NT2/D1 (cell line): ENCODE measurements at regions not wholly inside any gene's neighbourhood (a gene's known extent, or its start where the extent isn't known, plus 50 kb on each side); places are given as distances from the start of the nearest gene placed in this dataset.

ENCODE experiments used
- DNase-seq: peaks from one replicate; pipeline ENCODE4 v3.0.0-alpha.2; 2011; ENCODE audit warnings: low read depth, low spot score
- H3K27me3 ChIP-seq: 2 replicates; pipeline ENCODE4 v1.6.0; 2011; ENCODE audit warnings: mild to moderate bottlenecking; ENCODE audit not compliant: insufficient read length, insufficient read depth
- H3K36me3 ChIP-seq: 2 replicates; pipeline ENCODE4 v1.6.1; 2011; ENCODE audit warnings: mild to moderate bottlenecking, low read length, mixed read lengths; ENCODE audit not compliant: insufficient read depth, insufficient read length
- H3K4me1 ChIP-seq: 2 replicates; pipeline ENCODE4 v1.5.1; 2011; ENCODE audit not compliant: insufficient read depth, insufficient read length
- H3K4me3 ChIP-seq: 2 replicates; pipeline ENCODE4 v1.5.1; 2011; ENCODE audit warnings: low read depth; ENCODE audit not compliant: insufficient read length
- H3K9ac ChIP-seq: 2 replicates; pipeline ENCODE4 v1.6.0; 2011; ENCODE audit warnings: low read depth; ENCODE audit not compliant: insufficient read length
- H3K9me3 ChIP-seq: 2 replicates; pipeline ENCODE4 v1.5.1; 2011; ENCODE audit warnings: mild to moderate bottlenecking, low read length; ENCODE audit not compliant: insufficient read depth
- SUZ12 ChIP-seq: IDR thresholded peaks from 2 replicates; pipeline ENCODE4 v1.6.1; 2011; ENCODE audit not compliant: insufficient read length, insufficient read depth; ENCODE audit errors: extremely low read depth
- YY1 ChIP-seq: IDR thresholded peaks from 2 replicates; pipeline ENCODE4 v1.6.1; 2011; ENCODE audit not compliant: insufficient read length, insufficient read depth
- ZNF274 ChIP-seq: IDR thresholded peaks from 2 replicates; pipeline ENCODE4 v1.6.1; 2011; ENCODE audit warnings: mild to moderate bottlenecking, low read depth, low read length

GRCh38 chr4:165602621-165603020 is 223.8 kb downstream of the CPE start:
- no peak for DNase-seq
- H3K9ac ChIP-seq, result no peak overlapping the region
- H3K27me3 ChIP-seq, result no peaks in the 10 kb centered on the region
- no peaks in the 10 kb centered on the region for H3K36me3 ChIP-seq
- no peak overlapping the region for H3K4me3 ChIP-seq
- TF ChIP-seq SUZ12 (no peak), YY1 (no peak), ZNF274 (no peak)
- H3K9me3 ChIP-seq, result no peaks in the 10 kb centered on the region
- no peaks in the 10 kb centered on the region for H3K4me1 ChIP-seq

- no peak for DNase-seq
- Histone ChIP-seq H3K9ac (no peak overlapping the region), H3K4me1 (no peaks in the 10 kb centered on the region), H3K9me3 (no peaks in the 10 kb centered on the region), H3K4me3 (no peak overlapping the region), H3K27me3 (no peaks in the 10 kb centered on the region), H3K36me3 (no peaks in the 10 kb centered on the region)
- TF ChIP-seq SUZ12 (no peak), ZNF274 (no peak), YY1 (no peak)
Observed at GRCh38 chr4:165604181-165604580, 225.4 kb downstream of the CPE start.

GRCh38 chr4:165605811-165606210 is 227.0 kb downstream of the CPE start:
- H3K9me3 ChIP-seq, result no peaks in the 10 kb centered on the region
- no peaks in the 10 kb centered on the region for H3K4me1 ChIP-seq
- H3K9ac ChIP-seq, result no peak overlapping the region
- H3K4me3 ChIP-seq, result no peak overlapping the region
- no peaks in the 10 kb centered on the region for H3K36me3 ChIP-seq
- DNase-seq, result no peak
- no peaks in the 10 kb centered on the region for H3K27me3 ChIP-seq
- TF ChIP-seq YY1 (no peak), ZNF274 (no peak), SUZ12 (no peak)

- TF ChIP-seq ZNF274, result no peak
- no peak for TF ChIP-seq SUZ12
- TF ChIP-seq YY1, result no peak
- DNase-seq, result no peak
- H3K4me3 ChIP-seq, result no peak overlapping the region
- no peaks in the 10 kb centered on the region for H3K27me3 ChIP-seq
- no peak overlapping the region for H3K9ac ChIP-seq
- H3K9me3 ChIP-seq, result no peaks in the 10 kb centered on the region
- H3K4me1 ChIP-seq, result no peaks in the 10 kb centered on the region
- H3K36me3 ChIP-seq, result no peaks in the 10 kb centered on the region
Observed at GRCh38 chr4:165606465-165607205, 227.8 kb downstream of the CPE start.

DNA sequence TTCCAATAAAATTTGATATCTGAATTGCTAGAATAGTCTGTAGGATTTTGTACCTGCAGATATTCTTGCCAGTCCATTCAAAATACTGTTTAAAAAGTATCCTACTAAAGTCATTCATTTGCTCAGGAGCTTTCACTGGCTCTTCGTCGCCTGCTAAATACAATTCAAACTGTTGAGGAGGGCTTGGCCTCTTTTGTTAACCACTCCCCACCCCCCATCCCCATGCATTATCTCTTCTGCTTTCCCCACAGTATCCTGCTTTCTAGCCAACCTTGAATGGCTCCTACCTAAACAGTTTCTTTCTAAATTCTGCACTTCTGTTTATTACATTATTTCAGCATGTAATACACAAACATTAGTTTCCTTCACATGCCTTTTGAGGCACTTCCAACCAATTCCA is 230.8 kb downstream of the CPE start:
- no peak for TF ChIP-seq ZNF274
- TF ChIP-seq YY1, result no peak
- TF ChIP-seq SUZ12, result no peak
- Histone ChIP-seq H3K4me3 (no peak overlapping the region), H3K27me3 (no peaks in the 10 kb centered on the region), H3K36me3 (no peaks in the 10 kb centered on the region), H3K4me1 (no peaks in the 10 kb centered on the region), H3K9me3 (no peaks in the 10 kb centered on the region), H3K9ac (no peak overlapping the region)
- no peak for DNase-seq

GRCh38 chr4:165610679-165611437 is 232.1 kb downstream of the CPE start:
- no peak overlapping the region for H3K9ac ChIP-seq
- no peak overlapping the region for H3K4me3 ChIP-seq
- no peaks in the 10 kb centered on the region for H3K36me3 ChIP-seq
- TF ChIP-seq YY1 (no peak), SUZ12 (no peak), ZNF274 (no peak)
- DNase-seq, result no peak
- no peaks in the 10 kb centered on the region for H3K27me3 ChIP-seq
- H3K4me1 ChIP-seq, result no peaks in the 10 kb centered on the region
- H3K9me3 ChIP-seq, result no peaks in the 10 kb centered on the region

- Histone ChIP-seq H3K4me1 (no peaks in the 10 kb centered on the region), H3K4me3 (no peak overlapping the region), H3K9me3 (no peaks in the 10 kb centered on the region), H3K27me3 (no peaks in the 10 kb centered on the region), H3K36me3 (no peaks in the 10 kb centered on the region), H3K9ac (no peak overlapping the region)
- TF ChIP-seq YY1 (no peak), ZNF274 (no peak), SUZ12 (no peak)
- DNase-seq, result no peak
Observed at GRCh38 chr4:165612936-165613335, 234.1 kb downstream of the CPE start.
